ENCODE measurements at regions not wholly inside any gene's neighbourhood (a gene's known extent, or its start where the extent isn't known, plus 50 kb on each side); places are given as distances from the start of the nearest gene placed in this dataset.
"Not testable (repeated sequence)": the region's sequence is repeated elsewhere in the genome, so short reads cannot be mapped to it uniquely, and the experiment has no call there.

- DNase-seq (ENCODE audit: low spot score): not testable (repeated sequence)
Observed at GRCh38 chr4:9505341-9505740, 61.1 kb downstream of the DEFB131A start.

- not testable (repeated sequence) for DNase-seq (ENCODE audit: low spot score)
Observed at GRCh38 chr4:9506672-9507071, 62.5 kb downstream of the DEFB131A start.

- not testable (repeated sequence) for DNase-seq (ENCODE audit: low spot score)
Observed at GRCh38 chr4:9512941-9513340, 68.7 kb downstream of the DEFB131A start.

- not testable (repeated sequence) for DNase-seq (ENCODE audit: low spot score)
Observed at GRCh38 chr4:9519631-9520030, 75.4 kb downstream of the DEFB131A start.

- DNase-seq (ENCODE audit: low spot score): not testable (repeated sequence)
Observed at GRCh38 chr4:9522903-9523302, 78.7 kb downstream of the DEFB131A start.

GRCh38 chr4:9524406-9524805 lies 80.2 kb downstream of the DEFB131A start:
- not testable (repeated sequence) for DNase-seq (ENCODE audit: low spot score)

GRCh38 chr4:9532134-9532862 lies 88.1 kb downstream of the DEFB131A start:
- DNase-seq (ENCODE audit: low spot score): peak; percentile 88

- not testable (repeated sequence) for DNase-seq (ENCODE audit: low spot score)
Observed at GRCh38 chr4:9532863-9533192, 88.6 kb downstream of the DEFB131A start.

GRCh38 chr4:9537101-9537500 lies 92.9 kb downstream of the DEFB131A start:
- not testable (repeated sequence) for DNase-seq (ENCODE audit: low spot score)

GRCh38 chr4:9539939-9540520 lies 95.8 kb downstream of the DEFB131A start:
- not testable (repeated sequence) for DNase-seq (ENCODE audit: low spot score)

GRCh38 chr4:9541388-9541915 lies 97.2 kb downstream of the DEFB131A start:
- DNase-seq (ENCODE audit: low spot score): not testable (repeated sequence)

GRCh38 chr4:9544851-9545250 lies 100.6 kb downstream of the DEFB131A start:
- not testable (repeated sequence) for DNase-seq (ENCODE audit: low spot score)

GRCh38 chr4:9547470-9547869 lies 103.3 kb downstream of the DEFB131A start:
- not testable (repeated sequence) for DNase-seq (ENCODE audit: low spot score)

GRCh38 chr4:9556076-9556475 lies 111.9 kb downstream of the DEFB131A start:
- DNase-seq (ENCODE audit: low spot score): not testable (repeated sequence)

- not testable (repeated sequence) for DNase-seq (ENCODE audit: low spot score)
Observed at GRCh38 chr4:9577869-9578268, 133.7 kb downstream of the DEFB131A start.

- not testable (repeated sequence) for DNase-seq (ENCODE audit: low spot score)
Observed at GRCh38 chr4:9582880-9583279, 138.7 kb downstream of the DEFB131A start.

- DNase-seq (ENCODE audit: low spot score): no peak
Observed at GRCh38 chr4:9592010-9592409, 147.8 kb downstream of the DEFB131A start.

- no peak for DNase-seq (ENCODE audit: low spot score)
Observed at GRCh38 chr4:9594948-9595347, 150.7 kb downstream of the DEFB131A start.

- not testable (repeated sequence) for DNase-seq (ENCODE audit: low spot score)
Observed at GRCh38 chr4:9595531-9595930, 151.3 kb downstream of the DEFB131A start.

GRCh38 chr4:9599266-9599665 lies 155.1 kb downstream of the DEFB131A start:
- DNase-seq (ENCODE audit: low spot score): no peak

- no peak for DNase-seq (ENCODE audit: low spot score)
Observed at GRCh38 chr4:9600246-9600645, 156.0 kb downstream of the DEFB131A start.

- no peak for DNase-seq (ENCODE audit: low spot score)
Observed at GRCh38 chr4:9602389-9602914, 158.2 kb downstream of the DEFB131A start.
